GM12864 (cell line): ENCODE measurements at regions not wholly inside any gene's neighbourhood (a gene's known extent, or its start where the extent isn't known, plus 50 kb on each side); places are given as distances from the start of the nearest gene placed in this dataset.

Experiments used
- DNase-seq: peaks from one replicate; pipeline ENCODE4 v3.0.0-alpha.2; 2011; ENCODE audit warnings: low read depth
- H3K4me3 ChIP-seq: 2 replicates; pipeline ENCODE4 v1.5.1; 2011; ENCODE audit warnings: mild to moderate bottlenecking, low read depth, low read length, control low read depth
- TF ChIP-seq, protein P1 (sequence below): IDR thresholded peaks from 2 replicates; pipeline ENCODE4 v1.5.1; 2011; ENCODE audit warnings: low read depth, mild to moderate bottlenecking, moderate library complexity, low read length, control low read depth, inconsistent platforms; ENCODE audit errors: missing control alignments

DNA sequence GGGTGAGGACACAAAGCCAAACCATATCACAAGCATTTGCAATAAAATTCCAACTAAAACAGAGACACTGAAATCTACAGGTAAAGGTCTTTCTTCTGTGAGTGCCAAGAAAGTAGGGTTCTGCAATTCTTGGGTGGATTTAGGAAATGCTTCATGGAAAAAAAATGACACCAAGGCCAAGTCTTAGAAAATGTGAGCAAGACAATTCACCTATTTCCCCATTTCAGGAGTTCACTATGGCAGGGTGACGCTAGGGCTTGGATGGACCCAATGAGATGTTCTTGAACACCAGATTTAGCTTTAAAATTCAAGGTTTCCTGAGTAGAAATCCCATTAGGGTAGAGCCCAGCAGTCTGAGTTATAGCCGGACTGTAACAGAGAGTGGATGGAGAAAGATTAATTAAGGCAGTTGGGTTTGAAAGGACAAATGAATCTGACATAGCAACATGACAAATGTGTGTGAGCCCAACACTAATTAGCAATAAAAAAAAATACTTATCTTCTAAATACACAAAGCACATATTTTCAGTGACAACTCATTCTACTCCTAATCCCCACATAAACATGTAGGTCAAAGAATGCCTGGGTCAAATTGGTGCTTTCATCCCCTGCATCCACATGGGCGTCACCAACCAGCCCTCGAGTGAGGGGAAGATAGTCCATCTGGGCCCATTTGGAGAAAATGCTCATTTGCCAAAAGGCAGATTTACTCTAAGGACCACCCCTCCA lies 180.4 kb upstream of the JARID2 start:
- no peak overlapping the region for H3K4me3 ChIP-seq
- DNase-seq = no peak
- TF ChIP-seq, protein P1, sequence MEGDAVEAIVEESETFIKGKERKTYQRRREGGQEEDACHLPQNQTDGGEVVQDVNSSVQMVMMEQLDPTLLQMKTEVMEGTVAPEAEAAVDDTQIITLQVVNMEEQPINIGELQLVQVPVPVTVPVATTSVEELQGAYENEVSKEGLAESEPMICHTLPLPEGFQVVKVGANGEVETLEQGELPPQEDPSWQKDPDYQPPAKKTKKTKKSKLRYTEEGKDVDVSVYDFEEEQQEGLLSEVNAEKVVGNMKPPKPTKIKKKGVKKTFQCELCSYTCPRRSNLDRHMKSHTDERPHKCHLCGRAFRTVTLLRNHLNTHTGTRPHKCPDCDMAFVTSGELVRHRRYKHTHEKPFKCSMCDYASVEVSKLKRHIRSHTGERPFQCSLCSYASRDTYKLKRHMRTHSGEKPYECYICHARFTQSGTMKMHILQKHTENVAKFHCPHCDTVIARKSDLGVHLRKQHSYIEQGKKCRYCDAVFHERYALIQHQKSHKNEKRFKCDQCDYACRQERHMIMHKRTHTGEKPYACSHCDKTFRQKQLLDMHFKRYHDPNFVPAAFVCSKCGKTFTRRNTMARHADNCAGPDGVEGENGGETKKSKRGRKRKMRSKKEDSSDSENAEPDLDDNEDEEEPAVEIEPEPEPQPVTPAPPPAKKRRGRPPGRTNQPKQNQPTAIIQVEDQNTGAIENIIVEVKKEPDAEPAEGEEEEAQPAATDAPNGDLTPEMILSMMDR = no peak

DNA sequence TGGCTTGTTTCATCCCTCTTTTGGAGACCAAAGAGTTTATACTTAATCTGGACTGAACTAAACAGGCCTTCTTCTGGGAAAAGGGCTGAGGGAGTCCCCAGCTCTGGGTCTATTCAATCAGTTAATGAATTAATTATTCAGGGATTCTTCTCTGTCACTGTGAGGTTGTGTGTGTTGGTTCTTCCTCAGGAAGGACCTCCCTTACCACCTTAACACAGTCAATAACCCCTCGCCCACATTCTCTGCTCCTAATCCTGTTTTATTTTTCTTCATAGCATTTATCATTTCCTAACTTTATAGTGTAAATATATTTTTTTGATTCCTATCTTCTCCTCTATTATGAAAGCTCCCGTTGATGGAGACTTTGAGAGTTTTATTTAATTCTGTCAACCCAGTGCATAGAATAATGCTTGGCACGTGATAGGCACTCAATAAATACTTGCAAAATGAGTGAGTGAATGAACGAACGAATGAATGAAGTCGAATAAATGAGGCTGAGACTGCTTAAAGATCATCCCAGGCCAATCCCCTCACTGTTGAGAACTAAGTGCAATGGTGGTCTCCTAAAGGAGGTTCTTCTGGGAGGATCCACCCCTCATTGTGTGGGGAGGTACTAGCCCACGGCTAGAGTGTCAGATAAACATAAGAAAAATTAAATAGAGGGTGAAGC lies 179.6 kb upstream of the JARID2 start:
- DNase-seq = no peak
- no peak overlapping the region for H3K4me3 ChIP-seq
- TF ChIP-seq, protein P1 = no peak

DNA sequence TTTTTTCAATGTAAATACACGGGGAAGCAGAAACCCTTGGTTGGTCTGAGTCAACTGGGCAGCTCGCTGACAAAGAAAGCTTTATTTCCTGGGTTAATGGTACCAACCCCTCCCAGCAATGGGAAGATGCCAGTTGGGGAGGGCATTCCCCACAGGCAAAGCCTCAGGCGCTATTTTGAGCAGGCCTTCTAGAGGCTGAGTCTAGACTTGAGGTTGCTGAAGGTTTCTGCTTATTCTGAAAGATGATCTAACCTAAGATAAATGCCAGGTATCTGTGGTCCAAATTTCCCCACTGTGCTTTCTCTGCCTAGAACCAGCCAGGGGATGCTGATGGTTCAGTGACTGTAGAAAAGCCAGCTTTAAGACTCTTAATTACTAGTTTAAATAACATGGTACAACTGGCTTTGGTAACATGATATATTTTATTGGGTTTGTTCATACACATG lies 172.5 kb upstream of the JARID2 start:
- TF ChIP-seq, protein P1 = no peak
- H3K4me3 ChIP-seq = no peak overlapping the region
- no peak for DNase-seq

DNA sequence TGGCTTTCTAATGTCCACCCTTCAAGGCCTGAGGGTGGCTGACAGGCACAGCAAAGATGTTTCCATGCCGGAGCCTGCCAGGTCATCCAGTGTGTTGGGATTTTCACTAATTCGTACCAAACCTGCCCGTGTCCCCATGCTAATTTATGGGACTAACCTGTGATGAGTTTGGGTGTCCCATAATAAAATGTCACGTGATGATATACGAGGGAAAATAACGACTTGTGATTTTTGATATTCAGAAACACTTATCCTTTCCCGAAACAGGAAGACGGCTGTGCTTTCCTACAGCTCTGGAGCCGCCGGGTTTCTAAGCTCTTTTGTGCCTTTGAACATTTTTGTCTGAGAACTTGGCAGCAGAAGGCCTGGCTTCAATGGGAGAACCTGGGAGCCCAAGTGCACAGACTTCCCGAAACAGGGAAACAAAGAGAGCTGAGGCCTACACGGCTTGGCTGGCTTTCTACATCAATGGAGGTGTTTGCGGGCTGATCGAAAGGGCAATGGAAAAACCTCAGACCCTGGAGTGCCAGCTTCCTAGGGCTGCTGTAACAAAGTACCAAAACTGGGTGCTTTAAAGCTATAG lies 171.9 kb upstream of the JARID2 start:
- DNase-seq = no peak
- H3K4me3 ChIP-seq = no peak overlapping the region
- TF ChIP-seq, protein P1 = no peak

DNA sequence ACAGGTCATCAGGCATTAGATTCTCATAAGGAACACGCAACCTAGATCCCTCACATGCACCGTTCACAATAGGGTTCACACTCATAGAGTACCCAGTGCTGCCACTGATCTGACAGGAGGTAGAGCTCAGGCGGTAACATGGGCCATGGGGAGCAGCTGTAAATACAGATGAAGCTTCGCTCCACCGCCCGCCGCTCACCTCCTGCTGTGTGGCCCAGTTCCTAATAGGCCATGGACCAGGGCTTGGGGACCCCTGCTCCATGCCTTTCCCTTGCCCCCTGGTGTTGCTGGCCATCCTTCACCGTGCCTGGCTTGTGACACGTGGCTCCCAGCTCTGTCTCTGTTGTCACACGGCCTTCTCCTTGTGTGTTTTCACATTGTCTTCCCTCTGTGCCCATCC lies 171.1 kb upstream of the JARID2 start:
- no peak overlapping the region for H3K4me3 ChIP-seq
- no peak for DNase-seq
- TF ChIP-seq, protein P1 = no peak

DNA sequence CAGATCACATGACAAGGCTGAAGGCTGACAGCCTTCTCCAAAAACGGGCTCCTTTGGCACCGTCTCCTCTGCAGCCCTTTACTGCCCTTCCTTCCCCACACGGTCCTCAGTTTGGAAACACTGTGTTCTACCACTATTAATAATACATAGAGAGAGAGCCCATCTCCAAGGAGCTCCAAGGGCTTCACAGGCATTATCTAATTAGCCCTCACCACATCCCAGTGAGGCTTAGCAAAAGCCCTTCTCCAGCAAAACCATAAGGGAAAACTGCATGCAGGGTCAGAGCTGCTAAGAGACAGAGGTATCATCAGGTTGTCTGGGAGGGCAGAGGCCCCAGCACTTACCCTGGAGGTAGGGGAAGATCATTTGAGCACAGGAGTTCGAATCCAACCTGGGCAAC lies 169.3 kb upstream of the JARID2 start:
- TF ChIP-seq, protein P1 = no peak
- DNase-seq = no peak

More for the DNA sequence above, 169.3 kb upstream of the JARID2 start:
- H3K4me3 ChIP-seq = no peak overlapping the region
